ENCODE measurements at regions not wholly inside any gene's neighbourhood (a gene's known extent, or its start where the extent isn't known, plus 50 kb on each side); places are given as distances from the start of the nearest gene placed in this dataset.
"Not testable (repeated sequence)": the region's sequence is repeated elsewhere in the genome, so short reads cannot be mapped to it uniquely, and the experiment has no call there.

GRCh38 chr4:164229255-164229654 is 524.7 kb upstream of the SMIM31 start:
- Histone ChIP-seq H3K27ac (no peak overlapping the region), H3K27me3 (no peaks in the 10 kb centered on the region), H3K4me3 (no peak overlapping the region), H3K36me3 (no peaks in the 10 kb centered on the region), H3K4me1 (no peaks in the 10 kb centered on the region), H3K9me3 (no peaks in the 10 kb centered on the region)
- intact Hi-C loops (cut with DNase I), result no loop called here
- no peak for TF ChIP-seq POLR2A (IDR thresholded peaks at IDR 0.05)
- TF ChIP-seq CTCF (IDR thresholded peaks at IDR 0.05), result no peak
- no peak for TF ChIP-seq POLR2AphosphoS5 (IDR thresholded peaks at IDR 0.05; ENCODE audit: insufficient read depth in 1 of 2, low read depth in 1 of 2)
- no peak for DNase-seq (ENCODE audit: extremely low spot score in 2 of 2)

DNA sequence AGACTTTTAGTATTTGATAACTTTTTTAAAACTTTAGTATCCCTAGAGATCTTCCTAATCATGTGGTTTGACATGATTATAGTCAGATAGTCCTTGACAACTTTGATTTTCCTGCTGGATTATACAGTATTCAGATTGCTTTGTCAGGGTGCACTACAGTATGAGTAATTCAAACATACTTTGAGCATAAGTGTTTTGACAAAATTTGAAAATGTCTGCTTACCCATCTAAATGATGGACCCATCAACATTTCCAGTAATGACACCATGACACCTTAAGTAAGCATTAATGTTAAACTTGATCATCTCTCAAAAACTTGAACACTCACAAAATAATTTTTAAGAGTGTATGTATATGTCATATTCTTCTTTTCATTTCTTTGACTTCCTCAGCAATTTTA is 514.5 kb upstream of the SMIM31 start:
- intact Hi-C loops (cut with DNase I), result no loop called here
- Histone ChIP-seq H3K4me1 (no peaks in the 10 kb centered on the region), H3K36me3 (no peaks in the 10 kb centered on the region), H3K4me3 (no peak overlapping the region), H3K9me3 (no peaks in the 10 kb centered on the region), H3K27me3 (no peaks in the 10 kb centered on the region), H3K27ac (no peak overlapping the region)
- TF ChIP-seq POLR2A (IDR thresholded peaks at IDR 0.05) (no peak), POLR2AphosphoS5 (IDR thresholded peaks at IDR 0.05; ENCODE audit: insufficient read depth in 1 of 2, low read depth in 1 of 2) (no peak)
- DNase-seq (ENCODE audit: extremely low spot score in 2 of 2), result no peak

DNA sequence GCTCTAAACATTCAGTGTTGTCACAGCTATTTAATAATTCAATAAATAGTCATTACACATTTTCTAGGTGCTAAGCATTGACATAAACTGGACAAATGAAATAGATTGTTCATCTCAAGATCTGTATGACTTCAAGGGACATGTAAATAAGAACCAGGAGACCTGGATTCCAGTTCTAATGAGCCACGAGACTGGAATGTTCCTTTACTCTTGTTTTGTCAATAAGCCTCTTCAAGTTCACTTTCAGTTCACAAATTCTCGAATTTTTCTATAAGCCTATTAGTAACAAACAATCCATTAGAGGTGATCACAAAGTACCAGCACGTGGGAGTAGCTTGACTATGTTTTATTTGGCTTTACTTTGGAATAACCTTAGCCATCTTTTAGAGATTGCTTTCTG is 514.0 kb upstream of the SMIM31 start:
- Histone ChIP-seq H3K27ac (no peak overlapping the region), H3K36me3 (no peaks in the 10 kb centered on the region), H3K9me3 (no peaks in the 10 kb centered on the region), H3K4me3 (no peak overlapping the region), H3K4me1 (no peaks in the 10 kb centered on the region), H3K27me3 (no peaks in the 10 kb centered on the region)
- intact Hi-C loops (cut with DNase I), result no loop called here
- DNase-seq (ENCODE audit: extremely low spot score in 2 of 2), result no peak
- no peak for TF ChIP-seq CTCF (IDR thresholded peaks at IDR 0.05)
- no peak for TF ChIP-seq POLR2A (IDR thresholded peaks at IDR 0.05)

- DNase-seq (ENCODE audit: extremely low spot score in 2 of 2), result no peak
- TF ChIP-seq POLR2A (IDR thresholded peaks at IDR 0.05), result no peak
- no peak for TF ChIP-seq CTCF (IDR thresholded peaks at IDR 0.05)
- no peak for TF ChIP-seq POLR2AphosphoS5 (IDR thresholded peaks at IDR 0.05; ENCODE audit: insufficient read depth in 1 of 2, low read depth in 1 of 2)
- Histone ChIP-seq H3K27ac (no peak overlapping the region), H3K27me3 (no peaks in the 10 kb centered on the region), H3K9me3 (no peaks in the 10 kb centered on the region), H3K36me3 (no peaks in the 10 kb centered on the region), H3K4me1 (no peaks in the 10 kb centered on the region), H3K4me3 (no peak overlapping the region)
- intact Hi-C loops (cut with DNase I), result no loop called here
Measured at GRCh38 chr4:164251257-164251656, 502.7 kb upstream of the SMIM31 start.

GRCh38 chr4:164252286-164252685 is 501.6 kb upstream of the SMIM31 start:
- Histone ChIP-seq H3K4me1 (no peaks in the 10 kb centered on the region), H3K36me3 (no peaks in the 10 kb centered on the region), H3K27me3 (no peaks in the 10 kb centered on the region), H3K9me3 (no peaks in the 10 kb centered on the region), H3K4me3 (no peak overlapping the region), H3K27ac (no peak overlapping the region)
- TF ChIP-seq CTCF (IDR thresholded peaks at IDR 0.05), result no peak
- TF ChIP-seq POLR2AphosphoS5 (IDR thresholded peaks at IDR 0.05; ENCODE audit: insufficient read depth in 1 of 2, low read depth in 1 of 2), result no peak
- no peak for TF ChIP-seq POLR2A (IDR thresholded peaks at IDR 0.05)
- intact Hi-C loops (cut with DNase I), result no loop called here
- DNase-seq (ENCODE audit: extremely low spot score in 2 of 2), result no peak

GRCh38 chr4:164261831-164262230 is 492.1 kb upstream of the SMIM31 start:
- no peak for DNase-seq (ENCODE audit: extremely low spot score in 2 of 2)
- H3K36me3 ChIP-seq, result no peaks in the 10 kb centered on the region
- H3K4me1 ChIP-seq, result no peaks in the 10 kb centered on the region
- H3K9me3 ChIP-seq, result no peaks in the 10 kb centered on the region
- H3K27ac ChIP-seq, result no peak overlapping the region
- TF ChIP-seq CTCF (IDR thresholded peaks at IDR 0.05) (no peak), POLR2AphosphoS5 (IDR thresholded peaks at IDR 0.05; ENCODE audit: insufficient read depth in 1 of 2, low read depth in 1 of 2) (no peak), POLR2A (IDR thresholded peaks at IDR 0.05) (no peak)
- no peak overlapping the region for H3K4me3 ChIP-seq
- intact Hi-C loops (cut with DNase I), result loop anchor here (5.0 kb wide), 1 partner anchor 500 kb away; no protein-coding TSS in a partner anchor
- H3K27me3 ChIP-seq, result no peaks in the 10 kb centered on the region

DNA sequence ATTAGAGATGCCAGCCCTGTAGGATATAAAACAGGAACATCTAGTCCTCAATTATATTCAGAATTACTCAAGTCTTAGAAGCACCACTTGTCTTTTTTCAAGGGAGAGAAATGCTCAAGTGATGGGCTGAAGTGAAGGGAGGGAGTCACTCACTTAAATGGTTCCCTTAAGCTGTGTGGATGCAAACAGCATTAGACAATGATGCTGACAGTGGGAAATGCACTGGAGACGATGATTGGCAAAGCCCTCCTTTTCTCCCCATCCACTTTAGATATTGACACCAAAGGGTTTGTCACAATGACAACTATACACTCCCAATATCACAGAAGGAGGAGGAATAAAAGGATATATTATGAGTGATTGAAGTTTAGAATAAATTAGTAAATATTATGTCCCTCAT is 491.4 kb upstream of the SMIM31 start:
- H3K9me3 ChIP-seq; DNase-seq (ENCODE audit: extremely low spot score in 2 of 2); H3K4me3 ChIP-seq; H3K4me1 ChIP-seq; H3K27me3 ChIP-seq; H3K27ac ChIP-seq; H3K36me3 ChIP-seq: not testable (repeated sequence)
- intact Hi-C loops (cut with DNase I), result loop anchor here (5.0 kb wide), 1 partner anchor 500 kb away; no protein-coding TSS in a partner anchor

DNA sequence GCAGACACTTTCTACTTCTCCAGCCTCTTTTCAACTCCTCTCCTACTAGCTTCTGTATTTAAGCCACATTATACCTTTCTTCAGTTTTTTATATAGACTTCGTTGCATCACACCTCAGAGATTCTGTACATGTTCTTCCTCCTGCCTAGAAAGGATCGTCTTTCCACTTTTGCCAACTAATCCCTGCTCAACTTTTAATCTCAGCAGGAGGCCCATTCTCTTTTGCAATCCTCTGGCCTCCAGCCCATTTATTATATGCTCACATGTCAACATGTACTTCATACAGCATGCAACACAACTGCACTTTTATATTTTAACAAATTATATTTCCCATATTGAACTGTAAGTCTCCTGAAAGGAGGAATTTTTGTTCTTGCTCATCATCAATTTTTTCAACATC is 476.5 kb upstream of the SMIM31 start:
- H3K4me3 ChIP-seq; intact Hi-C loops (cut with DNase I); H3K27ac ChIP-seq; H3K27me3 ChIP-seq; DNase-seq (ENCODE audit: extremely low spot score in 2 of 2); H3K36me3 ChIP-seq; H3K9me3 ChIP-seq; H3K4me1 ChIP-seq: not testable (repeated sequence)

All from vagina (tissue), 2 donors.